ENCODE measurements at regions not wholly inside any gene's neighbourhood (a gene's known extent, or its start where the extent isn't known, plus 50 kb on each side); places are given as distances from the start of the nearest gene placed in this dataset.

- Histone ChIP-seq H3K4me1 (ENCODE audit: control insufficient read depth in 5 of 5, insufficient read depth in 5 of 5, low read length in 5 of 5) (no peaks in the 10 kb centered on the region), H3K9ac (ENCODE audit: insufficient read depth in 1 of 2, low read length in 2 of 2) (no peak overlapping the region), H3K4me3 (no peak overlapping the region), H3K27ac (ENCODE audit: low read depth in 1 of 2, low read length in 1 of 2) (no peak overlapping the region), H3K9me3 (ENCODE audit: control insufficient read depth in 4 of 4, insufficient read depth in 3 of 4, low read length in 3 of 4) (peaks cover 0 to 4% (median 1%) of the 10 kb centered on the region in 4 donors), H3K36me3 (ENCODE audit: control insufficient read depth in 4 of 4, insufficient read depth in 4 of 4, low read length in 4 of 4) (no peaks in the 10 kb centered on the region), H3K27me3 (ENCODE audit: control insufficient read depth in 3 of 3, insufficient read depth in 3 of 3, low read length in 2 of 3) (no peaks in the 10 kb centered on the region)
- ATAC-seq (ENCODE audit: insufficient read depth, low FRiP score) (no peak), DNase-seq (no peak)
- no peak for TF ChIP-seq CTCF (IDR thresholded peaks at IDR 0.05; ENCODE audit: control extremely low read depth, extremely low read depth)
- WGBS, 2 donors = 88 to 90% methylated on average over 8 of the region's 8 CpGs
These were observed 451.1 kb downstream of the TUSC1 start for GRCh38 chr9:25226901-25227686.

DNA sequence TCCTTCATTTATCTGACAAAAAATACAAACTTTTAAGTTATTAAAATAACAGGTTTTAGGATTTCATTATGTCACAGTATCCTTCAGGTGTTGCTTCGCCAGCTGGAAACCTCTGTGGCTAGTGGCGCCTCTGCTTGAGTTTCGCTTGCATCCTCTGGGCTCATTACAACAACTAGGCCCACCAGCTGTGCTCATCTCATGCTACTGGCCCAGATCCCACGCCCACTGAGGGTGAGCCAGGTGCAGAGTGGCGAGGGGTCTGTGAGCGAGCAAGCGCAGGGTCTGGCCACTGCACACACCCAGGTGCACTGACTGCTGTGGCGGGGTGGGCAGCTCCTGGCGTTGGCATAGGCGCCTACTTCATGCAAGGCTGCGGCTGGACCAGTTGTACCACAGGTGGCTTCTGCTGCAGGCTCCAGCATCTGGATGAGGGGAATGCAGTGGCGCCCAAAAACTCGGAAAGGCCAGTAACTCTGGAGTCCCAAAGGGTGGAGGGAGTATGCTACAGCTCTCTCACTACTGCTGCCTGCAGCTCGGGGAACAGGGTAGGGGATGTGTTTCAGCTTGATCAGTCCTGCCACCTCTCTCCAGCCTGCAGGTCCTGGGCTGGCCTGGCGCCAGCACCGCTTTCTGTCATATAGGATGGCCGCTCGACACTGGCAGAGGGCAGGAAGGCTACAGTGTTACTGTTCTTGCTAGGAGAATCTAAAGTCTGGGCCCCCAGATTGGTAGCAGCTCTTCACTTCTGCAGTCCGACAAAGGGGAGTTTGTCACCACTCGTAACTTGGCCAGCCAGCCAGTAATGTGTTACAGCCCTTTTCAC lies 452.1 kb downstream of the TUSC1 start:
- H3K4me3 ChIP-seq = no peak overlapping the region
- peaks cover 0 to 4% (median 1%) of the 10 kb centered on the region in 4 donors for H3K9me3 ChIP-seq (ENCODE audit: control insufficient read depth in 4 of 4, insufficient read depth in 3 of 4, low read length in 3 of 4)
- H3K36me3 ChIP-seq (ENCODE audit: control insufficient read depth in 4 of 4, insufficient read depth in 4 of 4, low read length in 4 of 4) = no peaks in the 10 kb centered on the region
- H3K4me1 ChIP-seq (ENCODE audit: control insufficient read depth in 5 of 5, insufficient read depth in 5 of 5, low read length in 5 of 5) = no peaks in the 10 kb centered on the region
- 90 to 94% methylated on average over 20 of the region's 20 CpGs for WGBS, 2 donors
- no peak for TF ChIP-seq CTCF (IDR thresholded peaks at IDR 0.05; ENCODE audit: control extremely low read depth, extremely low read depth)
- H3K27me3 ChIP-seq (ENCODE audit: control insufficient read depth in 3 of 3, insufficient read depth in 3 of 3, low read length in 2 of 3) = no peaks in the 10 kb centered on the region
- ATAC-seq (ENCODE audit: insufficient read depth, low FRiP score) (no peak), DNase-seq (no peak)
- H3K9ac ChIP-seq (ENCODE audit: insufficient read depth in 1 of 2, low read length in 2 of 2) = no peak overlapping the region
- H3K27ac ChIP-seq (ENCODE audit: low read depth in 1 of 2, low read length in 1 of 2) = no peak overlapping the region

DNA sequence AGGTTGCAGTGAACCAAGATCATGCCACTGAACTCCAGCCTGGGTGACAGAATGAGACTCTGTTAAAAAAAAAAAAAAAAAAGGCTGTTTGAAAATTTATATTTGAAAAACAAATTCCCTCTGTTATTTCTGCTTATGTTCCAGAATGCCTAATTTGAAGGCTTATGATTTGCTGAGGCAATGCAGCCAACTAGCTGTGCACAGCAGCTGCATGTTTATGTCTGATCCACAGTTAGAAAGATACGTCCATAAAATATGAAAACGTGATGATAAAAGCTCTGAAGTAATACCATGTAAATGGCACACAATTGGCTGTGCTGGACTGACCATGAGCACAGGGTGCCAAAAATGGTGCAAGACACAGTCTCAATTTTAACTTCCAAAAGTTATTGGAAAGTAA lies 453.2 kb downstream of the TUSC1 start:
- 75 to 89% methylated on average over 2 of the region's 2 CpGs for WGBS, 2 donors

More for the DNA sequence above, 453.2 kb downstream of the TUSC1 start:
- Histone ChIP-seq H3K4me3 (no peak overlapping the region), H3K27ac (ENCODE audit: low read depth in 1 of 2, low read length in 1 of 2) (no peak overlapping the region), H3K9ac (ENCODE audit: insufficient read depth in 1 of 2, low read length in 2 of 2) (no peak overlapping the region), H3K9me3 (ENCODE audit: control insufficient read depth in 4 of 4, insufficient read depth in 3 of 4, low read length in 3 of 4) (peaks cover 0 to 4% (median 0%) of the 10 kb centered on the region in 4 donors), H3K36me3 (ENCODE audit: control insufficient read depth in 4 of 4, insufficient read depth in 4 of 4, low read length in 4 of 4) (no peaks in the 10 kb centered on the region), H3K4me1 (ENCODE audit: control insufficient read depth in 5 of 5, insufficient read depth in 5 of 5, low read length in 5 of 5) (no peaks in the 10 kb centered on the region), H3K27me3 (ENCODE audit: control insufficient read depth in 3 of 3, insufficient read depth in 3 of 3, low read length in 2 of 3) (no peaks in the 10 kb centered on the region)
- ATAC-seq (ENCODE audit: insufficient read depth, low FRiP score) (no peak), DNase-seq (peak in 2 of 3 donors; percentile 41 to 66)
- TF ChIP-seq CTCF (IDR thresholded peaks at IDR 0.05; ENCODE audit: control extremely low read depth, extremely low read depth) = no peak

Data from lung (tissue), 11 donors.